ENCODE measurements at regions not wholly inside any gene's neighbourhood (a gene's known extent, or its start where the extent isn't known, plus 50 kb on each side); places are given as distances from the start of the nearest gene placed in this dataset.

GRCh38 chr5:67876371-67876770, 339.2 kb upstream of the PIK3R1 start:
- TF ChIP-seq POLR2AphosphoS5 (IDR thresholded peaks at IDR 0.05; ENCODE audit: low read depth, low read length) (no peak), TAF1 (IDR thresholded peaks at IDR 0.05; ENCODE audit: borderline replicate concordance, insufficient read depth, low read length) (no peak), REST (IDR thresholded peaks at IDR 0.05; ENCODE audit: insufficient read depth in 1 of 2, low read depth in 2 of 2, low read length in 2 of 2) (no peak), FOXP2 (optimal IDR thresholded peaks at IDR 0.05; ENCODE audit: borderline replicate concordance, extremely low read depth, extremely low read length, insufficient read depth) (no peak), SIN3A (IDR thresholded peaks at IDR 0.05; ENCODE audit: borderline replicate concordance, insufficient read depth, low read length) (no peak)

Measured in PFSK-1 (cell line).